Hepatocyte (in vitro differentiated cells): ENCODE measurements at regions not wholly inside any gene's neighbourhood (a gene's known extent, or its start where the extent isn't known, plus 50 kb on each side); places are given as distances from the start of the nearest gene placed in this dataset.

Experiments
- CTCF ChIP-seq: fragments of 200-600 bp; sonication (generic); IDR thresholded peaks from 2 replicates; pipeline ENCODE4 v1.5.1; 2016; ENCODE audit warnings: antibody characterized with exemption, mild to moderate bottlenecking; ENCODE audit not compliant: poor library complexity
- EZH2 ChIP-seq: fragments of 200-600 bp; sonication (generic); IDR thresholded peaks from 2 replicates; pipeline ENCODE4 v1.6.1; 2016; ENCODE audit warnings: antibody characterized with exemption, mild to moderate bottlenecking, borderline replicate concordance
- EZH2phosphoT487 ChIP-seq: fragments of 200-600 bp; sonication (generic); IDR thresholded peaks from one replicate; pipeline ENCODE4 v1.6.1; 2018; ENCODE audit warnings: antibody characterized with exemption, mild to moderate bottlenecking, low read depth, moderate library complexity; ENCODE audit not compliant: unreplicated experiment, severe bottlenecking

GRCh38 chr3:81382470-81382869 lies 379.0 kb downstream of the GBE1 start:
- TF ChIP-seq CTCF (no peak), EZH2phosphoT487 (no peak), EZH2 (no peak)
